ENCODE measurements at regions not wholly inside any gene's neighbourhood (a gene's known extent, or its start where the extent isn't known, plus 50 kb on each side); places are given as distances from the start of the nearest gene placed in this dataset.

DNA sequence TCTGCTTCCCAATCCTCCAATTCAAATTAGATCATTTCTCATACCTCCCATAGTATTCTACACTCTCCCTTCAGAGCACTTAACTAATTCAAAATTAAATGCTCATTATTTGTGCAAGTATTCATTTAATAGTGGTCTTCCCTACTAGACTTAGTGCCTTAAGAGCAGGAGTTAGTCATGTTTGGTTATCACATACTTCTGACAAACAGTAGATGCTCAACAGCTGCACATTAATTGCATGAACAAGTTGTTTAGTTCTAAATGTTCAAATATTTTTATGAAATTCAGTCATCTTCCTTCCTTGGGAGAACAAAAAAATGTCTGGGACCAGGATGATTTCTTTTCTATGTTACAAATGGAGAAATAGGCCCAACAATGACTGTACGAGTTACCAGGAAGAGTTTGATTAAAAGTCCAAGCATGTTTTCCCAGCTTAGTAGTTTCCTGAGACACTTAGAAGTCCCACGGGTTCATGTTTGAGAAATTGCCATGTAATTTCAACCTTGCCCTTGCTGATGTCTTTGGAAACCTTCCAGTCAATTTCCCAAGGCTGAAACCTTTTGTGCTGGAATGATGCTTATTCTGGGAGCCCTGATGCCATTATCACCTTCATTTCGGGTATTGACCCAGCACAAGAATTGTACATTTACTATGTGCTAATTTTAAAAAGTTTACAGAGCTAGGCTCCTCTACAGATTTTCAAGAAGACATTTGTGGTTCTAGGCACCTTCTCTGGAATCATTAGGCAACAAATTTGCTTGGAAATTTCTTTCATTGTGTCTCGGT, 437.9 kb upstream of the PLXNA2 start:
- no peaks in the 10 kb centered on the region for H3K27me3 ChIP-seq (ENCODE audit: control insufficient read depth, insufficient read depth, low read length)
- TF ChIP-seq CTCF (IDR thresholded peaks at IDR 0.05; ENCODE audit: insufficient read depth, low read length, poor library complexity, severe bottlenecking) = no peak
- H3K4me3 ChIP-seq (ENCODE audit: low read depth, low read length) = no peak overlapping the region
- no peak for DNase-seq (ENCODE audit: low read depth)
- H3K36me3 ChIP-seq (ENCODE audit: control insufficient read depth, insufficient read depth, low read length) = no peaks in the 10 kb centered on the region

DNA sequence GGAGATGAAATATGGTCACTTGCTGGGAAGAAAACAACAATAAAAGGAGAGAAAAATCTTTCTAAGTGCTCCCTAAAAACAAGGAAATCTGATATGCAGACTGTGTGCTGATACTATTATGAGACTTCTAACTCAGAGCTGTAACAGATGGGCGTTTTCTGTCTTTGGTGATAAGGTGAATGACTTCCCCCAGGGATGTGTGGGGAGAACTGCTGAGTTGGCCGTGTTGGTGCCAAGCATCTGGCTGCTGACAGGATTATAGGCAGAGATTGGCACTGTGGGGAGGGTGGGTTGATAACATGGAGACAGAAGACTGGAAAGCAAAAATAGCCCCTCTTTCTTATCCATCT, 438.5 kb upstream of the PLXNA2 start:
- Histone ChIP-seq H3K36me3 (ENCODE audit: control insufficient read depth, insufficient read depth, low read length) (no peaks in the 10 kb centered on the region), H3K27me3 (ENCODE audit: control insufficient read depth, insufficient read depth, low read length) (no peaks in the 10 kb centered on the region), H3K4me3 (ENCODE audit: low read depth, low read length) (no peak overlapping the region)
- TF ChIP-seq CTCF (IDR thresholded peaks at IDR 0.05; ENCODE audit: insufficient read depth, low read length, poor library complexity, severe bottlenecking) = no peak
- DNase-seq (ENCODE audit: low read depth) = no peak

DNA sequence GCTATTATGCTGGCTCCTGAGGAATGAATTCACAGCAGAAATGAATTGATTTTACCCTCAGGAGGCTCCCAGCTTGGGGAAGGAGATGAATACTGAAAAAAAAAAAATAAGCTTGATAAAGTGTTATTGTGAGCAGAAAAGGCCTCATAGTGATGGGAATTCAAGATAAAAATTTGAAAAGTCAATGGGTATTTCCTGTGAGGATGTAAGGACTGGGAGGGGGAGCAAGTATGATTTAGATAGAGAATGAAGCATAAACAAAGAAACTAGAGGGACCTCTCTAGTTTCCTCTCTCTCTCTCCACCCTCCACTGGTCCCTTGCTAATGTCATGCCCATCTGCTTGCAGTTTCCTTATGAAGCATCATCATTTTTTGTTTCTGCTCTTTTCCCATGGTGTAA, 439.0 kb upstream of the PLXNA2 start:
- DNase-seq (ENCODE audit: low read depth) = no peak
- Histone ChIP-seq H3K36me3 (ENCODE audit: control insufficient read depth, insufficient read depth, low read length) (no peaks in the 10 kb centered on the region), H3K4me3 (ENCODE audit: low read depth, low read length) (no peak overlapping the region), H3K27me3 (ENCODE audit: control insufficient read depth, insufficient read depth, low read length) (no peaks in the 10 kb centered on the region)
- TF ChIP-seq CTCF (IDR thresholded peaks at IDR 0.05; ENCODE audit: insufficient read depth, low read length, poor library complexity, severe bottlenecking) = no peak

DNA sequence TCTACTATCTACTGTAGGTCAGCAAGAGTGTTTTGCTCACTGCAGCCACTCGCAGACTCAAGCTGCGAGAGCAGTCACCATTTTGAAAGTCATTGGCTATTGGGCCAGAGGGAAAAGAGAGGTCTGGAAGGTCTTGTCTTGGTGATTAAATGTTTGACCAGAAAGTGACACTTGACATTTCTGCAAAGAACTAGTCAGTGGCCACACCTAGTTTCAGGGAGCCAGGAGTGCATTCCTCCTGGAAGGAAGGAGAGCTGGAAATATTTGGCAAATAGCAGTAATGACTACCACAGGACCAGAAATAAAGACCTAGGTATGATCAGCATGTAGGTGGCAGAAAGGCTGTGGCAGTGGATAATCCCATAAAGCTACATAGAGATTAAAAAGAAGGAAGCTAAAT, 440.0 kb upstream of the PLXNA2 start:
- H3K27me3 ChIP-seq (ENCODE audit: control insufficient read depth, insufficient read depth, low read length) = no peaks in the 10 kb centered on the region
- DNase-seq (ENCODE audit: low read depth) = no peak
- H3K36me3 ChIP-seq (ENCODE audit: control insufficient read depth, insufficient read depth, low read length) = no peaks in the 10 kb centered on the region
- no peak for TF ChIP-seq CTCF (IDR thresholded peaks at IDR 0.05; ENCODE audit: insufficient read depth, low read length, poor library complexity, severe bottlenecking)
- no peak overlapping the region for H3K4me3 ChIP-seq (ENCODE audit: low read depth, low read length)

GRCh38 chr1:208686592-208686991, 442.4 kb upstream of the PLXNA2 start:
- TF ChIP-seq CTCF (IDR thresholded peaks at IDR 0.05; ENCODE audit: insufficient read depth, low read length, poor library complexity, severe bottlenecking) = no peak
- no peak for DNase-seq (ENCODE audit: low read depth)
- H3K4me3 ChIP-seq (ENCODE audit: low read depth, low read length) = no peak overlapping the region

More at GRCh38 chr1:208686592-208686991, 442.4 kb upstream of the PLXNA2 start:
- Histone ChIP-seq H3K36me3 (ENCODE audit: control insufficient read depth, insufficient read depth, low read length) (no peaks in the 10 kb centered on the region), H3K27me3 (ENCODE audit: control insufficient read depth, insufficient read depth, low read length) (no peaks in the 10 kb centered on the region)
